Right lobe of liver (tissue), 4 donors: ENCODE measurements at regions not wholly inside any gene's neighbourhood (a gene's known extent, or its start where the extent isn't known, plus 50 kb on each side); places are given as distances from the start of the nearest gene placed in this dataset.

Experiments
- POLR2A ChIP-seq: fragments of 450-650 bp; IDR thresholded peaks from one replicate; pipeline ENCODE4 v1.6.1; 2017; ENCODE audit warnings: antibody characterized with exemption, mild to moderate bottlenecking
- TF ChIP-seq, protein P1 (sequence below), 4 donors: fragments of 200-600 bp in 3 of 4; fragments of 450-650 bp in 1 of 4; IDR thresholded peaks; one replicate each; pipeline versions ENCODE4 v1.5.1 to v1.8.0; 2016 to 2022; ENCODE audit warnings: antibody characterized with exemption in 4 of 4, mild to moderate bottlenecking in 2 of 4
- donor health status: DM: no; HTN: no; CAD: no.
- donor health status: DM: no; HTN: no; CAD: no.
- donor health status: DM: no; HTN: yes; CAD: no.

DNA sequence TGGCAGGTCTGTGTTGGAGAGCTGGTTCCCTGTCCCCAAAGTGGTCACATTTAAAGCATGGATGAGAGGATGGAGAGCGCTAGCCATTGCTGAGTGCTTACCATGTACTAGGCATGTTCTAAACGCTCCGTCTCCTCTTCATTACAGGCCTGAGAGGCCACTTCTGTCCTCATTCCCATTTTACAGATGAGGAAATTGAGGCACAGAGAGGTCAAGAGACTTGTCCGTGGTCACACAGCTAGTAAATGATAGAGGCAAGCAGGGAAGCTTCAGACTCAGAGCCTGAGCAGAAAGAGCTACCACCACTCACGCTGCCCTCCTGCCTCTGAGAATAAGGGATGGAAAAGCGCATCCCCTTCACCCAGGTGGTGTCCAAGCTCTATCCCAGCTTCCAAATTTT lies 64.3 kb downstream of the SLC25A47 start:
- no peak for TF ChIP-seq POLR2A
- TF ChIP-seq, protein P1, sequence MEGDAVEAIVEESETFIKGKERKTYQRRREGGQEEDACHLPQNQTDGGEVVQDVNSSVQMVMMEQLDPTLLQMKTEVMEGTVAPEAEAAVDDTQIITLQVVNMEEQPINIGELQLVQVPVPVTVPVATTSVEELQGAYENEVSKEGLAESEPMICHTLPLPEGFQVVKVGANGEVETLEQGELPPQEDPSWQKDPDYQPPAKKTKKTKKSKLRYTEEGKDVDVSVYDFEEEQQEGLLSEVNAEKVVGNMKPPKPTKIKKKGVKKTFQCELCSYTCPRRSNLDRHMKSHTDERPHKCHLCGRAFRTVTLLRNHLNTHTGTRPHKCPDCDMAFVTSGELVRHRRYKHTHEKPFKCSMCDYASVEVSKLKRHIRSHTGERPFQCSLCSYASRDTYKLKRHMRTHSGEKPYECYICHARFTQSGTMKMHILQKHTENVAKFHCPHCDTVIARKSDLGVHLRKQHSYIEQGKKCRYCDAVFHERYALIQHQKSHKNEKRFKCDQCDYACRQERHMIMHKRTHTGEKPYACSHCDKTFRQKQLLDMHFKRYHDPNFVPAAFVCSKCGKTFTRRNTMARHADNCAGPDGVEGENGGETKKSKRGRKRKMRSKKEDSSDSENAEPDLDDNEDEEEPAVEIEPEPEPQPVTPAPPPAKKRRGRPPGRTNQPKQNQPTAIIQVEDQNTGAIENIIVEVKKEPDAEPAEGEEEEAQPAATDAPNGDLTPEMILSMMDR (IDR thresholded peaks at IDR 0.05), result no peak
